Activated T-helper 2 cell treated with anti-CD3 and anti-CD28 coated beads, Interferon-gamma antibody, Interleukin-2, Interleukin-4, amounts not matched to agents 10 μg/mL and 5 μg/mL and 100 μg/mL, durations not matched to agents 14 hours and 24 hours and 36 hours (primary cell): ENCODE measurements at regions not wholly inside any gene's neighbourhood (a gene's known extent, or its start where the extent isn't known, plus 50 kb on each side); places are given as distances from the start of the nearest gene placed in this dataset.

ENCODE experiments used
- DNase-seq: peaks from one replicate; pipeline ENCODE4 v3.0.0; 2021; ENCODE audit warnings: low spot score
- H3K27ac Mint-ChIP-seq: one replicate; pipeline ENCODE4 v1.8.0; 2021; ENCODE audit warnings: mixed read lengths
- H3K27me3 Mint-ChIP-seq: one replicate; pipeline ENCODE4 v1.8.0; 2021; ENCODE audit warnings: low read depth, mixed read lengths
- H3K36me3 Mint-ChIP-seq: one replicate; pipeline ENCODE4 v1.8.0; 2021; ENCODE audit warnings: low read depth, mixed read lengths
- H3K4me1 Mint-ChIP-seq: one replicate; pipeline ENCODE4 v1.8.0; 2021; ENCODE audit warnings: low read depth, mixed read lengths
- H3K4me3 Mint-ChIP-seq: one replicate; pipeline ENCODE4 v1.8.0; 2021; ENCODE audit warnings: low read depth, mild to moderate bottlenecking, moderate library complexity, mixed read lengths
- H3K9me3 Mint-ChIP-seq: one replicate; pipeline ENCODE4 v1.8.0; 2021; ENCODE audit warnings: mixed read lengths
- intact Hi-C: fragments of 100-400 bp; cut with micrococcal nuclease; formaldehyde crosslinking; loops from one replicate; pipeline ENCODE4 v1.15.1; 2023

DNA sequence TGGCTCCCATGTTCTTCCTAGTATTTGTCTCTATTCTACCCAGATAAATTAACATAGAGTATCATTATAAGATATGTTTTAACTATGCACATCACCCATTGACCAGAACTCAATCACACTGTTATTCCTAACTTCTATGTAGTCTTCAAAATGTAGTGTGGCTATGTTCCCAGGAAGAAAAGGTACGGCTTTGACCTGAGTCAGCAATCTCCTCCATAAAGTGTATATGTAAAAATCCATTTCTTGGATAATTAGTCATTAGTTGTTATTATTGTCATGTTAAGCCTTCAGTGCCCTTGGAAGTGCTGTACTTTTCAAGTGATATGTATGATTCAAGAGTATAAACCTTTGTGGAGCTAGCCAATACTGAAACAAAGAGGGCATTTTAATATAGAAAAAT, 444.0 kb upstream of the ZWINT start:
- H3K36me3 Mint-ChIP-seq: no peaks in the 10 kb centered on the region
- H3K9me3 Mint-ChIP-seq: peaks cover 40% of the 10 kb centered on the region
- no peak for DNase-seq
- no peaks in the 10 kb centered on the region for H3K27me3 Mint-ChIP-seq
- H3K4me3 Mint-ChIP-seq: no peak overlapping the region
- no peak overlapping the region for H3K27ac Mint-ChIP-seq
- intact Hi-C loops: no loop called here
- H3K4me1 Mint-ChIP-seq: no peaks in the 10 kb centered on the region

DNA sequence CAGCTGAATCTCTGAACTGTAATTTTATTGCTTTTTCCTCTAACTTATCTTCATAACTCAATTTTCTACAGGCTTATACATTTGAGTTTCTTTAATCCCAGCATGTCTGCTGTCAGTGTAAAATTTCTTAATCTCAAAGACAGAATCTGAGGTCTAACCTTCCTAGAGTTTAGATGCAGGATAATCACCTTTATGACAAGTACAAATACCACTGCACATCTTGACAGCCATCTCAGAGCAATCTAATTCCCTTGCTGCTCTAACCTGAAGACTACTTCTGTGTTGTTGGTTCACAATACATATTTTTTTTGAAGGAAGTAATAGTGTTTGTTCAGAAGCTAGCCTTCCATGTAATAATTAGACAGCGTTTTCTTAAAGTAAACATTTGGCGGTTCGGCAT, 424.2 kb upstream of the ZWINT start:
- intact Hi-C loops: no loop called here
- H3K27me3 Mint-ChIP-seq: no peaks in the 10 kb centered on the region
- no peaks in the 10 kb centered on the region for H3K36me3 Mint-ChIP-seq
- peaks cover 51% of the 10 kb centered on the region for H3K9me3 Mint-ChIP-seq
- H3K27ac Mint-ChIP-seq: no peak overlapping the region
- no peak overlapping the region for H3K4me3 Mint-ChIP-seq
- no peaks in the 10 kb centered on the region for H3K4me1 Mint-ChIP-seq
- no peak for DNase-seq

DNA sequence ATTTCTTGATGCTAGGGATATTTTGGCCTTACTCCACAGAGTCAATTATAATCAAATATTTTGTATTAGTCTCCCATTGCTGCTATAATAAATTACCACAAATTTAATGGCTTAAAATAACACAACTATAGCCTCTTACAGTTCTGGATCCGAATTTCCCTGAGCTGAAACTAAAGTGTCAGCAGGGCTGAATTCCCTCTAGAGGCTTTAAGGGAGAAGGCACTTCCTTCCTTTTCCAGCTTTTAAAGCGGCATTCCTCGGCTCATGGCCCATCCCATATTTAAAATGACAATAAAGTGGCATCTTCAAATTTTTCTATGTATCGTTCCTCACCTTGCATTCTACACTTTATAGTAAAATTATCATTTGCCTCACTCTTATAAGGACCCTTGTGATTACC, 421.4 kb upstream of the ZWINT start:
- Mint-ChIP-seq H3K9me3 (peaks cover 43% of the 10 kb centered on the region), H3K27ac (no peak overlapping the region), H3K27me3 (no peaks in the 10 kb centered on the region), H3K4me1 (no peaks in the 10 kb centered on the region), H3K36me3 (no peaks in the 10 kb centered on the region), H3K4me3 (no peak overlapping the region)
- intact Hi-C loops: no loop called here
- DNase-seq: no peak

DNA sequence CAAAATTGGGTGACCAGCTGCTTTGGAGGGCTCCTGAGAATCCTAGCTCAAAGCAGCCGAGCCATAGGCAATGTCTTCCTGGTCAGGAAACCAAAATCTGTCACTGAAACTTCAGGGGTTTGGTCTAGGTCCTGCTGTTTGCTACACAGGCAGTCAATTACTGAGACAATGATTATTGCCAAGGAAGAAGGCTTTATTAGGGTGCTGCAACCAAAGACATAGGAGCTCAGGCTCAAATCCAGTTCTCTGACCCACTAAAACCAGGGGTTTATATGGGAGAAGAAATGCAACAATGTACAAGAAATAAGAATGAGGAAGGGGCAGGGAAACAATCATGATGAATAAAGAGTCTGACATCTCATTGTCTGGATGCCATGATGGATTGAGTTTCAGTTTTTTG, 410.3 kb upstream of the ZWINT start:
- Mint-ChIP-seq H3K27ac (no peak overlapping the region), H3K27me3 (no peaks in the 10 kb centered on the region), H3K9me3 (peaks cover 44% of the 10 kb centered on the region), H3K4me1 (no peaks in the 10 kb centered on the region), H3K4me3 (no peak overlapping the region), H3K36me3 (no peaks in the 10 kb centered on the region)
- intact Hi-C loops: no loop called here
- DNase-seq: no peak

DNA sequence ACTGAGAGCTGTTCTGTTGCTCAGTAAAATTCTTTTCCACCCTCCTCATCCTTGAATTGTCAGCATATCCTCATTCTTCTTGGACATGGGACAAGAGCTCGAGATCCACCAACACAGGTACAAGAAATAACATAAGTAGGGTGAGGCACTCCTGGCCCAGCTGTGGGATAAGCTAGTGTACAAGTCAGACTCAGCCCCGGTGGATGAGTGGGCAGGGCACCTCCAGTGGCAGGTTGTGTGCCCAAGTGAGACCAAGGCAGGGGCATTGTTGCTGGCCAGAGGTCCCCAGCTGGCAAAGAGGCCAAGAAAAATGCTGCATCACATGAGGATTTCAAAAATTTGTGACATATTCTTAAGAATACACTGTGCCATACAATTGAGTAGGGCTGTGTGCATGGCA, 402.0 kb upstream of the ZWINT start:
- H3K4me3 Mint-ChIP-seq: no peak overlapping the region
- intact Hi-C loops: no loop called here
- H3K27me3 Mint-ChIP-seq: no peaks in the 10 kb centered on the region
- no peaks in the 10 kb centered on the region for H3K4me1 Mint-ChIP-seq
- H3K36me3 Mint-ChIP-seq: no peaks in the 10 kb centered on the region
- H3K27ac Mint-ChIP-seq: no peak overlapping the region
- DNase-seq: no peak
- peaks cover 26% of the 10 kb centered on the region for H3K9me3 Mint-ChIP-seq

DNA sequence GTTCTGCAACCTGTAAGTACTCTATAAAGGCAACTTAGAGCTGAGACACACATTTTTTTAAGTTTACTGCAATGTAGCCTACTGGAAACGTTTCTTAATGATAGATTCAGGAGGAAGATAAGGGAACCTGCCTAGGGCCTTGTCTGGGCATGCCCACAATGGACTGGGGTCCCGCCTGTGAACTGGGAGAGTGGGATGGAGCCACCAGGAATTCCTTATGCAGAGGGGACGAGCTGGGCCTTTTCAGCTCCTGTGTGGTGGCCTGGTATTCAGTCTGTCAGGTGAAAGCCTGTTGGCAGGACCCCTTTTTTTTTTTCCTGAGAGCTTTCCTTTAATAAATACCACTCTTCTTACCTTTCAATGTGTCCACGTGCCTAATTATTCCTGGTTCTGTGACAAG, 384.4 kb upstream of the ZWINT start:
- intact Hi-C loops: no loop called here
- H3K36me3 Mint-ChIP-seq: no peaks in the 10 kb centered on the region
- no peak overlapping the region for H3K4me3 Mint-ChIP-seq
- no peaks in the 10 kb centered on the region for H3K27me3 Mint-ChIP-seq
- H3K9me3 Mint-ChIP-seq: peaks cover 28% of the 10 kb centered on the region
- H3K4me1 Mint-ChIP-seq: no peaks in the 10 kb centered on the region
- no peak overlapping the region for H3K27ac Mint-ChIP-seq
- DNase-seq: no peak

DNA sequence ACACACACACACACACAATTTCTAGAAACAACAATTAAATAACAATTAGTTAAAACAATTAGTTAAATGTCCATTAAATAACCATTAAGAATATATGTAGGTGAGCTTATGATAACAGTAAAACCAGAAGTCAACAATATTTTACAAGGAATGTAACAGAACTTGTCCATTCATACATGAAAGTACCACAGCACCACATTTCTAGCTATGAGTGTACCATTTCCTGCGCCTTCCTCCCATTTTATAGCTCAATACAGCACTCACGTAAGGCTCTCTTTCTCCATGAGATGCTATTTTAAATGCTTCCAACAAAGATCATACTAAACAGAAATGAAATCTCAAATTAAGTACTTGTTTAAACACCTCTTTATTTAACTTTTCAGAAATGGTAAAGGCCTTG, 367.3 kb upstream of the ZWINT start:
- H3K4me3 Mint-ChIP-seq: no peak overlapping the region
- H3K27me3 Mint-ChIP-seq: no peaks in the 10 kb centered on the region
- no peaks in the 10 kb centered on the region for H3K4me1 Mint-ChIP-seq
- no peak overlapping the region for H3K27ac Mint-ChIP-seq
- H3K9me3 Mint-ChIP-seq: peaks cover 35% of the 10 kb centered on the region
- intact Hi-C loops: no loop called here
- H3K36me3 Mint-ChIP-seq: no peaks in the 10 kb centered on the region
- DNase-seq: no peak

DNA sequence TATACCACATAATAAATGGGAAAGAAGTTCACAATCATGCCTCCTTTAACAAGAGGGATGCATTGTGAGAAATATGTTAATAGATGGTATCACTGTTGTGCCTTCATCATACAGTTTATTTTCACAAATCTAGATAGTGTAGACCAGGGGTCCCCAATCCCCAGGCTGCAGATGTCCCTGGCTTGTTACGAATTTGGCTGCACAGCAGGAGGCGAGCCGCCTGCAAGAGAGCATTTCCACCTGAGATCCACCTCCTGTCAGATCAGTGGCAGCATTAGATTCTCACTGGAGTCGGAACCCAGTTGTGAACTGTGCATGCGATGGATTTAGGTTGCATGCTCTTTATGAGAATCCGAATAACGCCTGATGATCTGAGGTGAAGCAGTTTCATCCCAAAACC, 361.9 kb upstream of the ZWINT start:
- H3K27me3 Mint-ChIP-seq: no peaks in the 10 kb centered on the region
- H3K9me3 Mint-ChIP-seq: peaks cover 20% of the 10 kb centered on the region
- intact Hi-C loops: no loop called here
- no peaks in the 10 kb centered on the region for H3K36me3 Mint-ChIP-seq
- no peak overlapping the region for H3K4me3 Mint-ChIP-seq
- no peak overlapping the region for H3K27ac Mint-ChIP-seq
- no peaks in the 10 kb centered on the region for H3K4me1 Mint-ChIP-seq
- DNase-seq: no peak

DNA sequence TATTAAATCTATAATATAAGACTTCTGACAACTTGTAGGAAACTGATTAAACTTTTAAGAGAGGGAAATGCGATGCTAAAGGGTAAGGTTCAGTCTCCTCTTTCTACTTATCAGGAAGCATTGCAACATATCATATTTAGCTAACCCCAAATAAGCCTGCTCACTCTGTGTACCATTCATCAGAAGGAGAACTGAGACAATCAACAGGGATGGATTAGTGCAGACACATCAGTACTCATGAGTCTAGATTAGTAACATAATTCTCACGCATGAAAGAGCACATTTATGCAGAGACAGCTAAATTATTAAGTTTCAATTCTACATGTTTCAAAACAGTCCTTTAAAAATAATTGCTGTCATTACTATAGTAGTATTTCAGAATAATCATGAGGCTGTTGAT, 354.2 kb upstream of the ZWINT start:
- DNase-seq: no peak
- intact Hi-C loops: no loop called here
- Mint-ChIP-seq H3K4me1 (no peaks in the 10 kb centered on the region), H3K4me3 (no peak overlapping the region), H3K36me3 (no peaks in the 10 kb centered on the region), H3K27me3 (no peaks in the 10 kb centered on the region), H3K27ac (no peak overlapping the region), H3K9me3 (peaks cover 16% of the 10 kb centered on the region)

DNA sequence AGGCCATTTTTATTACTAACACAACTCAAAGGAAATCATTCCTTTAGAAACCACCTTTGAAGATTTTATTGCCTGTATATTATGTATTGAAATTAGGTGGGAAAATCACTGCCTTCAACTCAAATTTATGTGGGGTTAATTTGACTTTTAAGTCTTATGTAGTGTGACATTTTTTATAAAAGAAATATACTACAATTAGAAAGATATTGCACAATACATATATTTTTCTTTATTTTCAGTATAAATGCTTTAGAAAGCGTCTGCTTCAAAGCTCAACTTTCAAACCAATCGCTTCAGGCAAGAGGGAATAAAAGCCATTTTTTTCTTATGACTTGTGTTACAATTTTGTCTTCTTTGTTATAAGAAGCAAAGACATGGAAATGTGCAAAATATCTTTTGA, 337.4 kb upstream of the ZWINT start:
- Mint-ChIP-seq H3K4me3 (no peak overlapping the region), H3K9me3 (peaks cover 15% of the 10 kb centered on the region), H3K27ac (no peak overlapping the region), H3K4me1 (no peaks in the 10 kb centered on the region), H3K27me3 (no peaks in the 10 kb centered on the region), H3K36me3 (no peaks in the 10 kb centered on the region)
- DNase-seq: no peak
- intact Hi-C loops: no loop called here

DNA sequence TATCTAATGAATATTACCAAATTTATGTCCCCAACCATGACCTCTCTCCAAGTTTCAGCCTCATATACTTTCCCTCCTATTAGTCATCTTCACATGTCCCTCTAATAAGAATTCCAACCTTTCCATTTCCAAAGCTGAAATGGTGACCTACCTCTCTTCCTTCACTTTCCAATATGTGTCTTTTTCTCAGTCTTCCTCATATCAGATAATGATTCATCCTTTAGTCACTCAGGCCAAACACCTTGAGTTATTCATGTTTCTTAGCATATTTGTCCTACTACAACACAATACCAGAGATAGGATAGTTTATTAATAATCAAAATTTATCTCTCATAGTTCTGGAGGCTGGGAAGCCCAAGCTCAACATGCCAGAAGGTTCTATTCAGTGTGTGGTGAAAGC, 318.5 kb upstream of the ZWINT start:
- H3K36me3 Mint-ChIP-seq: no peaks in the 10 kb centered on the region
- H3K4me1 Mint-ChIP-seq: no peaks in the 10 kb centered on the region

DNA sequence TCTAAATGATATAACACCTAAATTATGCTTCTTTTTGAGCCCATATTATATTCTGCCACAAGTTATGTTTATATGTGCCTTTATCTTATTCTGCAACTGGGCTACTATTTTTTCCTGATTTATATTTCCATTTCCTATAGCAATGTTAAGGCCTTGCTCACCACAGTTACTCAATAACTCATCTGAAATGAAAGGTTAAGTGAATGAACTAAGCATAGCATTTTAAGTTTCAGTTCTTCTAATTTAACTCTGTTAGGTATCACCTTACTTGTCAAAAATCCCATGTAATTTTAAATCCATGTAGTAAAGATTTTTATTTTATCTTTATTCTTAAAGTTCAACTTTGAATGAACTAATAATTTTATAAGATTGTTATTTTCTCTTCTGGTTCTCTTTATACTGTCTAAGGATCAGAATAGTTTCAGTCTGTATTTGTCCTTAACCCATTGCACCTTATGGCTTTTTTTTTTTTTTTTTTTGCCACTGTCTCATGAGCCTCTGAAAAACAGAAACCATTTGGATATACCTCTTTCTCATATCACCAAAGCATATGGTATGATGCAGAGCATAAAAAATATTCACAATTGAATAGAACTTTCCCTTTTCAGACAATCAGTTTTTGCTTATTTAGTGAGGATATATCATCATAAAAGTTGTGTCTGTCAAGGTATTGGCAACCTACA, 301.8 kb upstream of the ZWINT start:
- intact Hi-C loops: no loop called here
- no peak for DNase-seq
- Mint-ChIP-seq H3K4me3 (no peak overlapping the region), H3K4me1 (no peaks in the 10 kb centered on the region), H3K27me3 (no peaks in the 10 kb centered on the region), H3K27ac (no peak overlapping the region), H3K9me3 (peaks cover 14% of the 10 kb centered on the region), H3K36me3 (no peaks in the 10 kb centered on the region)

More for the DNA sequence above, 318.5 kb upstream of the ZWINT start:
- H3K27me3 Mint-ChIP-seq: no peaks in the 10 kb centered on the region
- no peak overlapping the region for H3K4me3 Mint-ChIP-seq
- H3K9me3 Mint-ChIP-seq: peaks cover 23% of the 10 kb centered on the region
- no peak overlapping the region for H3K27ac Mint-ChIP-seq
- intact Hi-C loops: no loop called here
- no peak for DNase-seq

DNA sequence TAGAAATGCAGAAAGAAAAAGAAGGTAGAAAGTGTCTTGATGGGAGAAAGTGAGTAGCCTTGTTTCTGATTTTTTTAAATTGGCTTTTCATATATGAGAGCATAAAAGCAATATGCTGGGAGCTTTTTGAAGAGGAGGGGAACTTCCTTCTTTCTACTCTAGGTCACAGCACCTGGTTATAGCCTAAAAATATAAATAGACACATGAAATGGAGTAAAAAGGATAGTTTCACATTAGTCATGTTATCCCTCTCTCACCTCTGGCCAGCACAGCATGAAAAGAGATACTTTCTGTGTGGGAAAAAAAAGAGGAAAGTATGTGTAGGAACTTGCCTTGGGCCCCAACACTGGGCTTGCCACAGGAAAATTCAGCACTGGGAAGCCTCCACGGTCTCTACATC, 292.2 kb upstream of the ZWINT start:
- no peak overlapping the region for H3K4me3 Mint-ChIP-seq
- no peak overlapping the region for H3K27ac Mint-ChIP-seq
- no peaks in the 10 kb centered on the region for H3K36me3 Mint-ChIP-seq
- no peak for DNase-seq
- no peaks in the 10 kb centered on the region for H3K4me1 Mint-ChIP-seq
- peaks cover 28% of the 10 kb centered on the region for H3K9me3 Mint-ChIP-seq
- no peaks in the 10 kb centered on the region for H3K27me3 Mint-ChIP-seq
- intact Hi-C loops: no loop called here
